Natural killer cell (primary cell): ENCODE measurements at regions not wholly inside any gene's neighbourhood (a gene's known extent, or its start where the extent isn't known, plus 50 kb on each side); places are given as distances from the start of the nearest gene placed in this dataset.
A peak's percentile ranks its signal among the peaks of the same experiment; 100 is the strongest.
"Not testable (repeated sequence)": the region's sequence is repeated elsewhere in the genome, so short reads cannot be mapped to it uniquely, and the experiment has no call there.

ENCODE experiments used
- ATAC-seq, 3 donors: fragments of 150-1000 bp in 2 of 3; fragments of 200-7000 bp in 1 of 3; cut with Tn5 transposase; 1 replicate in 1 of 3; 2 replicates in 2 of 3; pipeline ENCODE4 v1.10.0; 2021; ENCODE audit warnings: mild to moderate bottlenecking in 2 of 3, moderate library complexity in 2 of 3
- DNase-seq, 2 donors: peaks; one replicate each; pipeline versions ENCODE4 v3.0.0 to v3.0.0-alpha.2; 2013 to 2021; ENCODE audit warnings: mixed read lengths in 1 of 2
- H3K27ac ChIP-seq: one replicate; pipeline ENCODE4 v1.5.1; 2013; ENCODE audit warnings: mild to moderate bottlenecking, low read length
- H3K27me3 ChIP-seq: one replicate; pipeline ENCODE4 v1.6.1; 2013; ENCODE audit warnings: low read length; ENCODE audit not compliant: control insufficient read depth, insufficient read depth
- H3K36me3 ChIP-seq: one replicate; pipeline ENCODE4 v1.6.1; 2013; ENCODE audit warnings: low read length; ENCODE audit not compliant: control insufficient read depth, insufficient read depth
- H3K4me1 ChIP-seq: one replicate; pipeline ENCODE4 v1.6.1; 2013; ENCODE audit warnings: low read length; ENCODE audit not compliant: control insufficient read depth, insufficient read depth
- H3K4me3 ChIP-seq: one replicate; pipeline ENCODE4 v1.5.1; 2013; ENCODE audit warnings: low read length
- H3K9me3 ChIP-seq: one replicate; pipeline ENCODE4 v1.6.1; 2013; ENCODE audit warnings: low read length; ENCODE audit not compliant: control insufficient read depth, insufficient read depth
- H3K27ac Mint-ChIP-seq, 2 donors: one replicate each; pipeline ENCODE4 v1.8.0; 2022; ENCODE audit warnings: mild to moderate bottlenecking in 2 of 2, mixed read lengths in 2 of 2, moderate library complexity in 1 of 2
- H3K27me3 Mint-ChIP-seq, 2 donors: one replicate each; pipeline ENCODE4 v1.8.0; 2022; ENCODE audit warnings: low read depth in 2 of 2, mixed read lengths in 2 of 2
- H3K36me3 Mint-ChIP-seq: one replicate; pipeline ENCODE4 v1.8.0; 2022; ENCODE audit warnings: mixed read lengths
- H3K4me1 Mint-ChIP-seq, 2 donors: one replicate each; pipeline ENCODE4 v1.8.0; 2022; ENCODE audit warnings: mixed read lengths in 2 of 2
- H3K4me3 Mint-ChIP-seq: one replicate; pipeline ENCODE4 v1.8.0; 2022; ENCODE audit warnings: mild to moderate bottlenecking, moderate library complexity, mixed read lengths
- H3K9me3 Mint-ChIP-seq, 2 donors: one replicate each; pipeline ENCODE4 v1.8.0; 2022; ENCODE audit warnings: mixed read lengths in 2 of 2
- WGBS: methylation state at CpG from one replicate; pipeline ENCODE4 v1.1.7; 2013; ENCODE audit warnings: missing lambda C conversion rate; ENCODE audit not compliant: insufficient coverage; 5-methylcytosine and 5-hydroxymethylcytosine counted together
- intact Hi-C: fragments of 100-400 bp; cut with micrococcal nuclease; formaldehyde crosslinking; loops from one replicate; pipeline ENCODE4 v1.14.2; 2022
- TF ChIP-seq, protein P1 (sequence below): fragments of 200-600 bp; IDR thresholded peaks from one replicate; pipeline ENCODE4 v1.8.0; 2022; ENCODE audit warnings: antibody characterized with exemption

DNA sequence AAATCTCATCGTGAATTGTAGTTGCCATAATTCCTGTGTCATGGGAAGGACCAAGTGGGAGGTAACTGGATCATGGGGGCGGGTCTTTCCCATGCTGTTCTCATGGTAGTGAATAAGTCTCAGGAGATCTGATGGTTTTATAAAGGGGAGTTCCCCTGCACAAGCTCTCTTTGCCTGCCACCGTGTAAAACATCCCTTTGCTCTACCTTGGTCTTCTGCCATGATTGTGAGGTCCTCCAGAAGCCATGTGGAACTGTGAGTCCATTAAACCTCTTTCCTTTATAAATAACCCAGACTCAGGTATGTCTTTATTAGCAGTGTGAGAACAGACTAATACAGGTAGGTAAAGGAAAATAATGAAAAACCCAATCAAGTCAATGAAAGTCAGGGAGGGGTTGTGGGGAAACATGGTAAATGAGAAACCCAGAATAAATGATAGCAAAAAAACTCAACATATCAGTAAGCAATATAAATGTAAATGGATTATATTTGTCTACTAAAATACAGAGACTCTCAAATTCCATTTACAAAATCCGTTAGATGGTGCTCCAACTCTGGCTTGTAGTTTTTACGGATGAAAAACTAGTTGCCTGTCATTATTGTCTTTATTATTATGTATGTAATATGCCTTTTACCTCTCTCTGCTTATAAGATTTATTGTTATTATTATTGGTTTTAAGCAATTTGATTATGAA lies 98.9 kb upstream of the NDUFV2 start:
- no peaks in the 10 kb centered on the region for H3K27me3 ChIP-seq
- Mint-ChIP-seq H3K27me3 (peaks cover 18 to 36% of the 10 kb centered on the region in 2 donors), H3K27ac (no peak overlapping the region), H3K4me3 (no peak overlapping the region), H3K4me1 (no peaks in the 10 kb centered on the region), H3K36me3 (no peaks in the 10 kb centered on the region), H3K9me3 (no peaks in the 10 kb centered on the region)
- no peak overlapping the region for H3K27ac ChIP-seq
- ATAC-seq, result no peak
- no peaks in the 10 kb centered on the region for H3K4me1 ChIP-seq
- DNase-seq, result no peak
- intact Hi-C loops, result no loop called here
- H3K9me3 ChIP-seq, result no peaks in the 10 kb centered on the region
- WGBS, result 86% methylated on average over 3 of the region's 5 CpGs
- TF ChIP-seq, protein P1, sequence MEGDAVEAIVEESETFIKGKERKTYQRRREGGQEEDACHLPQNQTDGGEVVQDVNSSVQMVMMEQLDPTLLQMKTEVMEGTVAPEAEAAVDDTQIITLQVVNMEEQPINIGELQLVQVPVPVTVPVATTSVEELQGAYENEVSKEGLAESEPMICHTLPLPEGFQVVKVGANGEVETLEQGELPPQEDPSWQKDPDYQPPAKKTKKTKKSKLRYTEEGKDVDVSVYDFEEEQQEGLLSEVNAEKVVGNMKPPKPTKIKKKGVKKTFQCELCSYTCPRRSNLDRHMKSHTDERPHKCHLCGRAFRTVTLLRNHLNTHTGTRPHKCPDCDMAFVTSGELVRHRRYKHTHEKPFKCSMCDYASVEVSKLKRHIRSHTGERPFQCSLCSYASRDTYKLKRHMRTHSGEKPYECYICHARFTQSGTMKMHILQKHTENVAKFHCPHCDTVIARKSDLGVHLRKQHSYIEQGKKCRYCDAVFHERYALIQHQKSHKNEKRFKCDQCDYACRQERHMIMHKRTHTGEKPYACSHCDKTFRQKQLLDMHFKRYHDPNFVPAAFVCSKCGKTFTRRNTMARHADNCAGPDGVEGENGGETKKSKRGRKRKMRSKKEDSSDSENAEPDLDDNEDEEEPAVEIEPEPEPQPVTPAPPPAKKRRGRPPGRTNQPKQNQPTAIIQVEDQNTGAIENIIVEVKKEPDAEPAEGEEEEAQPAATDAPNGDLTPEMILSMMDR, result no peak
- no peaks in the 10 kb centered on the region for H3K36me3 ChIP-seq
- H3K4me3 ChIP-seq, result no peak overlapping the region

DNA sequence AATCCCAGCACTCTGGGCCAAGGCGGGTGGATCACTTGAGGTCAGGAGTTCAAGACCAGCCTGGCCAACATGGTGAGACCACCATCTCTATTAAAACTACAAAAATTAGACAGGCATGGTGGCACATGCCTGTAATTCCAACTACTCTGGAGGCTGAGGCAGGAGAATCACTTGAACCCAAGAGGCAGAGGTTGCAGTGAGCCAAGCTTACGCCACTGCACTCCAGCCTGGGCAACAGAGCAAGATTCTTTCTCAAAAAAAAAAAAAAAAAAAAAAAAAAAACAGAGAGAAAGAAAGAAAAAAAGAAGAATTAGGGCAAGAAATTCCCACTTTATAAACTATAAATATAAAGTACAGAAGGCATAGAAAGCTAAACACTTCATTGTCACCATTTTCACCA lies 98.2 kb upstream of the NDUFV2 start:
- H3K9me3 Mint-ChIP-seq, H3K9me3 ChIP-seq, DNase-seq, H3K27me3 ChIP-seq, intact Hi-C loops, H3K4me3 Mint-ChIP-seq, ATAC-seq, H3K36me3 Mint-ChIP-seq, H3K27ac ChIP-seq, H3K4me1 ChIP-seq, H3K36me3 ChIP-seq, H3K27ac Mint-ChIP-seq, H3K4me3 ChIP-seq, H3K4me1 Mint-ChIP-seq: not testable (repeated sequence)
- peaks cover 15 to 29% of the 10 kb centered on the region in 2 donors for H3K27me3 Mint-ChIP-seq
- 100% methylated on average over 1 of the region's 2 CpGs for WGBS

DNA sequence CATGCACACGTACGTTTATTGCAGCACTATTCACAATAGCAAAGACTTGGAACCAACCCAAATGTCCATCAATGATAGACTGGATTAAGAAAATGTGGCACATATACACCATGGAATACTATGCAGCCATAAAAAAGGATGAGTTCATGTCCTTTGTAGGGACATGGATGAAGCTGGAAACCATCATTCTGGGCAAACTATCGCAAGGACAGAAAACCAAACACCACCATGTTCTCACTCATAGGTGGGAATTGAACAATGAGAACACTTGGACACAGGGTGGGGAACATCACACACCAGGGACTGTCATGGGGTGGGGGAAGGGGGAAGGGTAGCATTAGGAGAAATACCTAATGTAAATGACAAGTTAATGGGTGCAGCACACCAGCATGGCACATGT lies 94.8 kb upstream of the NDUFV2 start:
- H3K4me1 Mint-ChIP-seq, H3K4me3 ChIP-seq, H3K4me1 ChIP-seq, DNase-seq, ATAC-seq, H3K9me3 ChIP-seq, H3K27ac ChIP-seq, intact Hi-C loops, H3K27ac Mint-ChIP-seq, H3K36me3 ChIP-seq, H3K27me3 ChIP-seq, H3K4me3 Mint-ChIP-seq, H3K36me3 Mint-ChIP-seq, H3K9me3 Mint-ChIP-seq: not testable (repeated sequence)
- WGBS, result no CpG with 5 or more reads among the region's 3 CpGs
- H3K27me3 Mint-ChIP-seq, result peaks cover 13 to 19% of the 10 kb centered on the region in 2 donors

DNA sequence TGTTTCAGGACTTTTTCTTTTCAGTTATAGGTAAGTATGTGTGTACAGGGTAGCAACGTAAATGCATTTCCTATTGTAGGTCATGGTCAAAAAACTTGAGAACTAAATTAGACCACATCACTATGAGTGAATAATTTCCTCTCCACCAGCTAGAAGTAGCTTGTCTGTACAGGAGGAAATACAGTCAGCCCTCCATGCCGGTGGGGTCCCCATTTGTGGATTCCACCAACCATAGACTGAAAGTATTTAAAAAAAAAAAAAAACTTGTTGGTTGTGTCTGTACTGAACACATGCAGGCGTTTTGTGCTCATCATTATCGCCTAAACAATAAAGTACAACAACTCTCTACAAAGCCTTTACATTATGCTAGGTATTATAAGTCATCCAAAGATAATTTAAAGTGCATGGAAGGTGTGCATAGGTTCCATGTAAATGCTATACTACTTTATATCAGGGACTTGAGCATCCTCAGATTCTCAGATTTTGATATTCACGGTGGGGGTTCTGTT lies 94.2 kb upstream of the NDUFV2 start:
- no peak overlapping the region for H3K4me3 ChIP-seq
- intact Hi-C loops, result no loop called here
- DNase-seq (no peak), ATAC-seq (peak in 1 of 3 donors; percentile 26)
- no peaks in the 10 kb centered on the region for H3K9me3 Mint-ChIP-seq
- H3K27me3 Mint-ChIP-seq, result peaks cover 13 to 14% of the 10 kb centered on the region in 2 donors
- H3K27ac Mint-ChIP-seq, result no peak overlapping the region
- H3K4me3 Mint-ChIP-seq, result no peak overlapping the region
- no peaks in the 10 kb centered on the region for H3K4me1 Mint-ChIP-seq
- no peaks in the 10 kb centered on the region for H3K27me3 ChIP-seq
- TF ChIP-seq, protein P1, result no peak
- WGBS, result 100% methylated on average over 1 of the region's 5 CpGs
- H3K36me3 ChIP-seq, result no peaks in the 10 kb centered on the region
- H3K27ac ChIP-seq, result no peak overlapping the region
- H3K36me3 Mint-ChIP-seq, result no peaks in the 10 kb centered on the region
- no peaks in the 10 kb centered on the region for H3K4me1 ChIP-seq
- H3K9me3 ChIP-seq, result no peaks in the 10 kb centered on the region
